ENCODE measurements at regions not wholly inside any gene's neighbourhood (a gene's known extent, or its start where the extent isn't known, plus 50 kb on each side); places are given as distances from the start of the nearest gene placed in this dataset.
"Not testable (repeated sequence)": the region's sequence is repeated elsewhere in the genome, so short reads cannot be mapped to it uniquely, and the experiment has no call there.

DNA sequence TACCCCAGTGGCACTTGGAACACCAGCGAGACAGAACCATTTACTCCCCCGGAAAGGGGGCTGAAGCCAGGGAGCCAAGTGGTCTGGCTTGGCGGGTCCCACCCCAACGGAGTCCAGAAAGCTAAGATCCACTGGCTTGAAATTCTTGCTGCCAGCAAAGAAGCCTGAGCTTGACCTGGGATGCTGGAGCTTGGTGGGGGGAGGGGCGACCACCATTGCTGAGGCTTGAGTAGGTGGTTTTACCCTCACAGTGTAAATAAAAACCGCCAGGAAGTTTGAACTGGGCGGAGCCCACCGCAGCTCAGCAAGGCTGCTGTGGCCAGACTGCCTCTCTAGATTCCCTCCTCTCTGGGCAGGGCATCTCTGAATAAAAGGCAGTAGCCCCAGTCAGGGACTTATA, 62.8 kb downstream of the RPS24 start:
- DNase-seq = not testable (repeated sequence)

DNA sequence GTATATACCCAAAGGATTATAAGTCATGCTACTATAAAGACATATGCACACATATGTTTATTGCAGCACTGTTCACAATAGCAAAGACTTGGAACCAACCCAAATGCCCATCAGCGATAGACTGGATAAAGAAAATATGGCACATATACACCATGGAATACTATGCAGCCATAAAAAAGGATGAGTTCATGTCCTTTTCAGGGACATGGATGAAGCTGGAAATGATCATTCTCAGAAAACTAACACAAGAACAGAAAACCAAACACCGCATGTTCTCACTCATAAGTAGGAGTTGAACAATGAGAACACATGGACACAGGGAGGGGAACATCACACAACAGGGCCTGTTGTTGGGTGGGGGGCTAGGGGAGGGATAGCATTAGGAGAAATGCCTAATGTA, 68.9 kb downstream of the RPS24 start:
- not testable (repeated sequence) for DNase-seq

DNA sequence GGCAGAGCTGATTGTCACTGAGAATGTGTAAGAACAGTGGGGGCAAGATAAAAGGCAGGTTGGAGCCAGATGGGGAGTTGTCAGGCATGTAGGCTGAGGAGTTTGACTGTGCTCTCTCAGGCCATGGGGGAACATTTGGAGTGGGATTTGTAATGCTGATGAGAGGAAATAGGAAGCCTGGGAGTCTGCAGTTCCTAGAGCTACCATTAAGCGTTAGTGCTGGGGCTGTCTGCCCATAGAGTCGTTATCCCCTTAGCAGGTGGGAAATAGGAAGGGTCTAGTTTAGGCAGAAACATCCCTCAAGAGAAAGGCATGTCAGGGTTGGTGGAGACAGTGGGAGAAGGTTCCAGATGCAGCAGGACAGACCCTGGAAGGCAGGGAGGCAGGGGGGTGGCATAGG, 75.5 kb downstream of the RPS24 start:
- no peak for DNase-seq

DNA sequence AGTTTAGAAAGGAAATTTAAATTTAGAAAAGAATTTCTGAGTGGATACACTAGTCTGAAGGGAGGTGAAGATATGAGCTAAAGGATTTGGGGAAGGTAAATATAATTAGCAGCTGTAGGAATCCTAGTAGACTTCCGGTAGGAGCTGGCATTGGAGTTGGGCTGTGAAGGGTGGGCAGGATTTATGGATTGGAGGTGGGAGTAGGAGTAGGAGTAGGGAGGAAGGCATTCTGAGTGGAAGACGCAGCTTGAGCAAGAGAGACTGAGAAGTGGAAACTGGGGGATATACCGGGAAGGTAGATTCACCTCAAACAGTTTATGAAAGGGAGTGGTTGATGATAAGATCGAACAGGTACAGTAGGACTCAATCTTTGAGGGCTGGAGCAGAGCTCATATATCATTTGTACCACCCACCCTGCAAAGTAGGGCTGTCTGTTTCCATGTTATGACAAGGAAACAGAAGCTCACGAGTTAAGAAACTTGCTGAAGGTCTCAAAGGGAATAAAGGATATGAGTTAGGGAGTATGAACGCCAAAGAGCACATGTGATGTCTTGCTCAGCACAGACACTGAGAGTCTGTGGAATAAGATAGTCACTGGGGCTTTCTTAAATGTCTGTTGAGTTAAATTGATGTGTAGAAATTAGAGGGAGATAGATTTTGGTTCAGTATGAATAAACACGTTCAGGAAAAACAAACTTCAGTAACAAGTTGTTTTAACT, 81.6 kb downstream of the RPS24 start:
- no peak for DNase-seq

DNA sequence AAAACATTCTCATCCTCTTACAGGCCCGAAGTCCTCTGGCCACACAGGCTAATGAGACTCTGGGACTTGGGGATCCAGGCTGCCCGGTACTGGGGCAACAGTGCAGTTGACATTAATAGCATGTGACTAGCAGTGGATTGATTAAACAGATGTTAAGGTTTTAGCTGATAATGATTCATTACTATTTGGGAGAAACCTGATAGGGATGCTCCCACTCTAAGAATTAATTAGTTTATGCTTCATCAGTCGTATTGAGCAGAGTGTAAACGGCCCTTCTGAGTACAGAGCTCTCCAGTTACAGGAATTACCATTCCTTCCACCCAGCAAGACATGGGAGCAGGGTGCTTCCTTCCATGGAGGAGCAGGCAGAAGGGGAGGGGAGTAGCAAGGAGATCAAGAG, 82.7 kb downstream of the RPS24 start:
- DNase-seq = no peak

DNA sequence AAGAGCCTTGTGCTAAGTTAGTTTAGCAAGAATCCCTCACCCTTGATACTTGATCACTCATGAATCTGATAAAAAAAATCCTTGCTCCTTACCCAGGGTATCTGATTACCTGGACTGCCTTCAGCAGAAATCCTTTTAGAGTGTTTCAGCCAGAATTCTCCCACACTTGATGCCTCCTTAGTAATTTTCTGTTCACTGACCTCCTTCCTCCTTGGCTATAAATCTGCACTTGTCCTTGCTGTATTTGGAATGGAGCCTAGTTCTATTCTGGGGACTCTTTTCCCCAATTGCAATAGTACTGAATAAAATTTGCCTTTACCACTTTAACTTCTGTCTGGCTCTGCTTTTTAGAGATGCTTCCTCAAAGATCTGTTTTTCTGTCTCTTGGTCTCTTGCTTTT, 84.9 kb downstream of the RPS24 start:
- no peak for DNase-seq

DNA sequence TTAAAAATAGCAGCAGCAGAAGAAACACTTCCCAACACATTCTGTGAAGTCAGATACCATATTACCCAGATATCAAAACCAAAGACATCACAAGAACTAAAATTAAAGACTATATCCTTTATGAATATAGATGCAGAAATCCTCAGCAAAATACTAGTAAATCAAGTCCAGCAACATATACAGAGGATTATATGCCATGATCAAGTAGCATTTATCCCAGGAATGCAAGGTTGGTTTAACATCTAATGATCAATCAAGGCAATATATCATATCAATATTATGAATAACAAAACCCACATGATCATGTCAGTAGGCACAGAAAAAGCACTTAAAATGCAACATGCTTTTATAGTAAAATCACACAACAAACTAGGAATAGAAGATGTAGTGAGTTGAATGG, 88.1 kb downstream of the RPS24 start:
- DNase-seq = no peak

DNA sequence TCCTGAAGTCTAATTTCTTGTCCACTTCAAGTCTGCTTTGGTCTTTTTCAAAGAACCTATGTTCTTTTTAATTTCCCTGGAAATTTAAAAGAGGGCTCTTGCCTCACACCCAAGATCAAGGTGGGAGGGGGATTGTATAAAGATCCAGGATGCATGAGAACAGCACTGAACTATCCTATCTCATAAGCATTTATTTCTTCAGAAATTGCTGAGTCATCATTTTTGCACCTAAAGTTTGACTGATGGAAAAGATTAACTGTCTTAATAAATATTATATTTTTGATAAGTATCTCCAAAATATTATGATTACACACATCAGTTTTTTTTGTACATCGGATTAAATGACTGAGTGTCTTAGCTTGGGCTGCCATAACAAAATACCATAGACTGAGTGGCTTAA, 90.5 kb downstream of the RPS24 start:
- no peak for DNase-seq

DNA sequence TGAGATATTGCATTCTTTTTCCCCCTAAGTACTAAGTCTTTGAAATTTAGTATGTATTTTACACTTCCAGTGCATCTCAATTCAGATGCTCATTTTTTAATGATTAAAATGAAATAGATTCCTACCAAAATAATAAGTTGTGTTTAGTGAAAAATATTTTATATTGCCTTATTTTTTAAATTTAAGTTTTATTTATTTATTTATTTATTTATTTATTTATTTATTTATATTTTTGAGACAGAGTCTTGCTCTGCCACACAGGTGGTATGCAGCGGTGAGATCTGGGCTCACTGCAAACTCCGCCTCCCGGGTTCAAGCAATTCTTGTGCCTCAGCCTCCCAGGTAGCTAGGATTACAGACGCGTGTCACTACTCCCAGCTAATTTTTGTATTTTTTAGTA, 95.5 kb downstream of the RPS24 start:
- DNase-seq = no peak

DNA sequence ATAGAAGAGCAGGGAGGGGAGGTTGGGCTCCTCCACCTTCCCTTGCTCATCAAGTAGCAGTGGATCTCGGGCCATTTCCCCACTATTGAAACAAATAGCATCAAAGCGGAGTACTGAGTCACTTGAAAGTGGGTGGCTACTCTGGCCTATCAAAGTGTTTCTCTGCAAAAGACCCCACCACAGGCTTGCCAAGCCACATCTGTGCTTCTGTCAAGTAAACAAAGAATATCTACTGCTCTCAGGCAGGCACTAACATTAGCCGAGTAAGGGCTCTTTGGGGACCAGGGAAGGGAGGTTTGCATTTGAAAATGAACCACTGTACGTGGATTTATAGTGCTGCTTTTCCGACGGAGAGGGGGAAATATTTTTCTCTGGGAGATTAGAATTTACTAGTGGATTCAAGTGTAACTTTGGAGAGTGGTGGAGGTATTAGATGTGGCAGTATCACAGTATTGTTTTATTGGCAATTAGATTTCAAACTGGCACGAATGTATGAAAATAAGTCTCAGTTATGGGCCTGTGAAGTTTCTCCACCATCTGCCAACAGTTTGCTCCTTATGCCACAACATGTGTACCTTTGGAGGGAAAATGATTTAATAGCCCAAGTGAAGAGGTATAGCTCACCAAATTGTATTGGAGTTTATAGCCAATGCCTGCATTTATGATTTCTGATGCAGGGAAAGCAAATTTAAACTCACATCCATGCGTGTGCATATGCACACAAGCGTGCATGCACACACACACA, 97.5 kb downstream of the RPS24 start:
- DNase-seq = no peak

DNA sequence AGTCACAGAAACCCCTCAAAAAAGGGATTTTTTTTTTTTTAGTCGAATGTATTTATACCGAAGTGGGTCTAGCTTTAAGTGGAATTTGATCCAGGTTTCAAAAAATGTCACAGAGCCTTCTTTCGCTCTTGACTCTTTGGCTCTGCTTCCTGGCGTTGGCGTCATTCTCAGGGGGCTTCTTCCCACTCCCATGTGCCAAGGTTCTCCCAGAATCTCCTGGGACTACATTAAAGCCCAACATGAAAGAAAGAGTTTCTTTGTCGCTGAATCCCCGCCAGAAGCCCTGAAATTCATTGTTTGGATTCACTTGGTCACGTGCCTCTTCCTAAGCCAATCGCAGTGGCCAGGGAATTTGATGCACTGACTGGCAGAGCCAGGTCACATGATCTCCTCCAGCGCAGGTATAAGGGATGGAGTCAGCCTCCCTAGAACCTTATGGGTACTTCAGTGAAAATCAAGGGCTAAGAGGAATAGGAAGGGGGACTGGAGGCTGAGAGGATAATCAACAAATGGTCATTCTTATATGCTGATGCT, 101.2 kb downstream of the RPS24 start:
- no peak for DNase-seq

DNA sequence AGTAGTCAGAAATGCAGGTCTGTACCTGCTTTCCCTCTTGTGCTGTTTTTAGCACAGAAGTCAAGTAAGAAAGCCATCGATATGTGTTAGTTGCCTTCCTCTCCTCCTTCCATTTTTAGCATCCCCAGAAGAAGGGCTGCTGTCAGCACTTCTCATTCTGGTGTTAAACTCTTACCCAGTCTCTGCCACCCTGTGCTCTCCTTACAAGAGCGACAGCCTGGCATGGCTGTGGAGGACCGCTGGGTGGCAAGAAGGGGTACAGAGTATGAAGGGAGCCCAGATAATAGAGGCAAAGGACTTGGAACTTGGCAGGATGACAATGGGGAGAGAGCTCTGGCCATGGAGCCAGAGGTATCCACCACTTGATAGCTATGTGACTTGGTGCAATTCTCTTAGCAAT, 103.5 kb downstream of the RPS24 start:
- DNase-seq = no peak

DNA sequence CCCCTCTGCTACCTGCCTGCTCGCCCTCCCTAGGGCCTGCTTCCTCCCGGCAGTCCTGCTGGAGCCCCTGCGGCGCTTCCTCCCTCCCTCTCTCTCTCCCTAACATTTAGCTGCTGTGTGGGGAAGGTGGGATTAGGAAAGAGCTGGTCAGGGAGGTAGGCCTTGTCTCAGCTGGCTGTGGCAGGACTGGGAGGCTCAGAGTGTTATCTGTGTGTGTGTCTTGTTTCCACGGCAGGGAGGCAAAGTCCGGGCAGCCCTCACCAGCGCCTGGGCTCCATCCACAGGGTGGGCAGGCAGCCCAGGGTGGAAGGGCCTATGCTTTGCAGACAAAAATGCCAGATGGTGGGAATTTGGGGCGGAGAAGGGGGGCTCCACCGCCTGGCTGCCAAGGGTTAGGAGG, 105.7 kb downstream of the RPS24 start:
- DNase-seq = no peak

DNA sequence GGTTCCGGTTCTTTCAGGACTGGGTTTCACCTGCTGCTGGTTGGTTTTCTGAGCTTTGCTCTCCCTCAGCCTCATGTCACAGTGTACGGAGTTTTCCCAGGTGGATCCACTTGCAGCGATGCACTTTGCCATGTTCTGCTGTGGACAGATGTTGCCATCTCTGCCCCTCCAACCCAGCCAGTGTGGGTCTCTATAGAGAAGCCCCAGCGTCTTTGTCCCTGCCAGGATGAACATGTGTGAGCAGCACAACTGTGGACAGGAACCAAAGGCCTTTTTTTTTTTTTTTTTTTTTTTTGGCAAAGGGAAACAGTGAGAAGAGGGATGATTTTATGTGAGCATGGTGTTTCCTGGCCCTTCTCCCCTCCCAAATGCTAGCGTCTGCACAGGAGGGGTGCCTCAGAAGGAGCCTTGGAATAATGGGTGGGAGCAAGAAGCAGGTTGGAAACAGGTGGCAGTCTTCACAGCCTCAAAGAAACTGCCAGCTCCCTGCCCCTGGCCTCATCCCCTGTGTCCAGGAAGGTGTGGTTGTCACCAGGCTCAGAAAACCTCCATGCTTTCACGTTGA, 106.5 kb downstream of the RPS24 start:
- DNase-seq = no peak

DNA sequence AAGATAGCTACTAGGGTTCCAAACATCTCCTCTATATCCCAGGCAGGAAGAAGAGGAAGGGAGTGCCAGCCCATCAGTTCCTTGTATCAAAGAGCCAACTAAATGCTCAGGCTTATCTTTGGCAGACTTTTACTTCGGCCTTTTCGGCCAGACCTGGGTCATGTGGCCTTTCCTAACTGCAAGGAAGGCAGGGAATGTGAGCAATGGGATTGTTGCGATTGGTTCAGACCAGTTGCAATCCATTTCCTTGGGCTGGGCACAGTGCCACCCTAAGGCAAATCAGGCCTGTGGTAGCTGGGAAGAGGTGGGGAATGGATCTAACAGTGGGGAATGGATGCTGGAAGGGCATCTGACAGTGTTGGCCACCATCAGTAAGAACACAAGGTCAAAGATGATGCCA, 109.9 kb downstream of the RPS24 start:
- DNase-seq = no peak

DNA sequence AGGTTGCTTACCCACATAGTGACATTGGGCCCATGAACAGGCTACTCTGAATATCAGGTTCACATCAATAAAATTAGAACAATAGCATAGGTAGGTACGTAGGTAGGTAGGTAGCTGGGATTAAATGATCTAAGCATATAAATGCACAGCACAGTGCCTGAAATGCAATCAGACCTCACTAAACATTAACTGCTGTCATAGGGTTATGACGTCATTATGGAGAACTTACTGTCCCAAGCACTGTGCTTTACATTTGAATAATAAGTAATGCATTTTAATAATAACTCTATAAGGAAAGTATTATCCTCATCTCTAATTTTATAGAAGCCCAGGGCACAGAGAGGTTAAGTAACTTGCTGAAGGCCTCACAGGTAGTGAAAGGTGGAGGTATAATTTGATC, 112.5 kb downstream of the RPS24 start:
- no peak for DNase-seq

DNA sequence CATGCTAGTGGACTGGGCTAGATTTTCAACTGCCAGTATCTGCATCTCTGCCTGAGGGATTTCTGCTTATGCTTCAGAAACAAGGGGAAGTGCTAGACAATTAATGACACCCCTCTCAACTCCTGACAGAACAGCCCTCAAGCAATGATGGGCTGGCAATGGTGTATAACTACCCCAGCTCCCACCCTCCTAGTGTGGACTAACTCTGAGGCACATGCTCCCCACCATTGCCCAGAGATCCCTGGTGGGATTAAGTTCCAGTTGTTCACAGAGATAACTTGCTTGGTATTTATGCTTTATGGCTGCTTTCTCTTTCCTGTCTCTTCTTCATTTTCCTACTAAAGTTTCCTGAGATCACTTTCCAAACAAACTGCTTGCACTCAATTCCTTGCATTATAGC, 113.5 kb downstream of the RPS24 start:
- no peak for DNase-seq

DNA sequence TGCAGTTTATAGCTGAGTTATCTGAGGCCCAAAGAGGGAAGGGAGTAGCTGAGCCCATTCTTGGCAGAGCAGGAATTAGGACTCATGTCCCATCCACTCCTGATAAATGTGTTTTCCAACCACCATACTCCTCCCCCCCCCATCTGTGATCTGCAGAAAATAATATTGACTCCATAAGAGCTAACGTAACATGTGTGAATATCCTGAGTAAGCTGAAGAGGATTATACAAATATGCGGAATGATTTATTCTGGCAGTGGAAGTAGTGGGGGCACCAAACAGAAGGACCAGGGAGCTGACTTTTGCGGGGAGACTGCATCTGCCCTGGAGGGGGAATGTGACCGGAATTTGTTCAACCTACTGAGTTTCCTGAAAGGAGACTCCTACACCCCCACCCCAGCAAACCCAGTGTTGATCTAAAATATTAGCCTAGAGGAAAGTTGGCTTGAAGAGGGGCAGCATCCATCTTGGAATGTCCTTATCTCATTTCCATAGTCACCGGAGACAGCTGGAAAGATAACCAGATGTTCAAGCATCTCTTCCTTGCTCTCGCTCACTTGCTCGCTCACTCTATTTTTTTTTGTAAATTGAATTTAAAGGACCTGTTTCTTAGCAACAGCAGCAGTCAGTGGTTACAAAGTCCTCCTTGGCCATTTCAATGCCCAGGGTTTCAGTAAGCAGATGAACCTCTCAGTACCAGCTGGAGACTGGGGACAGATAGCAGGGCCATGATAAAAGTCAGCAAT, 114.7 kb downstream of the RPS24 start:
- DNase-seq = no peak

DNA sequence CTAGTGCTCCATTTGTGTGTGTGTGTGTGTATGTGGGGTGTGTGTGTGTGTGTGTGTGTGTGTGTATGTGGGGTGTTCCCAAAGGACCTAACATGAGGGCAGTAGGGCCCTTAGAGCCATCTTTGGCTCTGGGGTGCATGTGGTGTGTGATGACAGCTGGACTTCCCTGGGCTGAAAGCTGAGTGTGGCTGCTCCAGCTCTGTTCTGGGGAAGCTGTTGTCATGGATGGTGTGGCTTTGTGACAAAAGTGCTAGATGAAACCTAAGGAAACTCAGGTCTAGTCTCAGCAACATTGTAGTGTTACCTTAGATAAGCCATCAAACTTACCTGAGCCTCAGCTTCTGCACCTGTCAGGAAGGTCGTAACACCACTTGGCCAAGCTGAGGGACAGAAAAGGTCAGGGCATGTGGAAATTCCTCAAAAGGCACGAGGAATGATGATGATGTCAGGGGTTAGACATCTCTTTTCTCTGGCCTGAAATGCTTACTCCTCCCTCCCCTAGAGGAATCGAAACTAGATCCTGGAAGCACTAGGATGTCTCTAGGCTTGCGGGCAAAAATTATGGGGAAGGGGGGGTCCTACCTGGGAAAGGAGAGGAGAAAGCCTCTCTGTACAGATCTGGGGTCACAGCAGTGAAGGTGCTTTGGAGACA, 115.4 kb downstream of the RPS24 start:
- DNase-seq = no peak

DNA sequence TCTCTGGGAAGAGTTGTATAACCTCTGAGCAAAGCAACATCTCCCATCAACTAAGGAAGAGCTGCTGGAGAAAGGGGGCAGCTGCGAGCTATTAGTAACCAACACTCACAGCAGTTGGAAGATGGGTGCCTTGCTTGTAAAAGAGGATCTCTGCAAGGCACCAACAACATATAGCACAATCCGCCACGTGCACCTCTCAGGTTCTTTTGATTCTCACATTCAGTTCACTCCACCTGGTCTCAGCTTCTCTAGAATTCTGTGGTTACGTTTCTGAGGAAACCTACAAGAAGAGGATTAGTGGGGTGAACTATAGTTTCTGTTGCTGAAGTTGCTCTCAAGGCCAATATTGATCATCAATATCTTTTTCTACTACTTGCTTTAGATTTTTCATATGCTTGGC, 117.1 kb downstream of the RPS24 start:
- DNase-seq = no peak

DNA sequence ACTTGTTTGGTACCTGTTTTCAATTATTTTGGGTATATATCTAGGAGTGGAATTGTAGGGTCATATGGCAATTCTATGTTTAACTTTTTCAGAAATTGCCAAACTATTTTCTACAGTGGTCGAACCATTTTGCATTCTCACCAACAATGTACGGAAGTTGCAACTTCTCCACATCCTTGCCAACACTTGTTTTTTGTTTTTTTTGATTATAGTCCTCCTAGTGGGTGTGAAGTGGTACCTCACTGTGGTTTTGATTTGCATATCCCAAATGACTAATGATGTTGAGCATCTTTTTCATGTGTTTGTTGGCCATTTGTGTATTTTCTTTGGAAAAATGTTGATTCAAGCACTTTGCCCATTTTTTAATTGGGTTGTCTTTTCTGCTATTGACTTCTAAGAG, 122.1 kb downstream of the RPS24 start:
- no peak for DNase-seq

DNA sequence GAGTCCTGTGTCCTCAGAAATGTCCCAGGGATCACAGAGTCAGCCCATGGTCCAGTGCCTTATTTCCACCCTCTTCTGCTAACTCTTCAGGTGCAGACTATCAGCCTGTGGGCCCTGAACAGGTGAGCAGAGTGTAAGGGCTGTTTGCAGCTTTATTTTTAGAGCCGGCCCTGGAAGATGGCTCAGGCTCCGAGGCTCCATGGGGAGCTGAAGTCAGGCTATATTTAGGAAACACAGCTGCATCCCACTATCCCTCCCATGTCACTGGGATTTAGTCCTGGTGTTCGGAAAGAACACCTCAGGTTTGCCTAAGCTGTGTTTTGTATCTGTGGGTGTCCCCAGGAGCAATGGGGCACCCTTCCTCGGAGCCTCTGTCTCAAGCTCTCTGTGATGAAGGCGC, 126.9 kb downstream of the RPS24 start:
- DNase-seq = no peak

DNA sequence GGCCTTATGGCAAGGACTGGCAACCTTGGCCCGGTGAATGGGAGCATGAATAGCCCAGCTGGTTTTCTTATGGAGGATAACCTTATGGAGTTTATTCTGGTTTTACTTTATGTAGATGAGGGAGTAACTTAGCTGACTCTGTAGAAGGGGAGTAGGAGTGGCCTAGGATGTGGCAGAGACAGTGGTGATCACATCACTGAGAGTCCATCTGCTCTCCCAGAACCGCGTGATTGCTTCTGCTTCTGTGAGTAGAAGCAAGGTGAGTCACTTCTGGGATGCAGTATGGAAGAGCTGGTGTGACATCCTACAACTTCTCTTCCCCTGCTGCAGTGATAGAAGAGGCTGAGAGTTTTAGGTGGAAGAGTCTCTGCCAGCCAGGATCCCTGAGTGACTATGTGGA, 129.2 kb downstream of the RPS24 start:
- no peak for DNase-seq

Data from inflammatory macrophage (primary cell).